ENCODE measurements at regions not wholly inside any gene's neighbourhood (a gene's known extent, or its start where the extent isn't known, plus 50 kb on each side); places are given as distances from the start of the nearest gene placed in this dataset.

DNA sequence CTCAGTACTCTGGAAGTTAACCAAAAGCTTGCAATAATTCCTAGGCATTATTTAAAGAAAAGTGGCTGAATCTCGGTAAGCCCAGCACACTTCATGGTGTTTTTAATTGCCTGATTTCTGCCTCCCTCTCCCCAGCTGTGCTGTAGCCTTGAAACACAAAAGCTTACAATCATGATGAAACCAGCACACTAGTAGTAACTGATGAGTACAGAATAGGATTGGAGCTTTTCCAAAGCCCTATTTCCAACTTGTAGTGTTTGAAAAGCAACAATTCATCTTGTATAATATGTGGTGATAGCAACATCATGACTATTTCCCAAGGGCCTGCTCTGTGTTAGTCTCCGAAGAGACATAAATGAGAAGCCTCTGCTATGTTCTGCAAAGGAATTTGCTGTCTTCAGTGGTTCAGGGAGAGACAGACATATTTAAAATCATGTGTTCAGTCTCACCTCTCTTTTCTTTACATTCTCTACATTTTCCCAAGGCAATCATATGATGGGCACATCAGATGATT lies 1015.0 kb downstream of the BCL11A start:
- no peak for DNase-seq

DNA sequence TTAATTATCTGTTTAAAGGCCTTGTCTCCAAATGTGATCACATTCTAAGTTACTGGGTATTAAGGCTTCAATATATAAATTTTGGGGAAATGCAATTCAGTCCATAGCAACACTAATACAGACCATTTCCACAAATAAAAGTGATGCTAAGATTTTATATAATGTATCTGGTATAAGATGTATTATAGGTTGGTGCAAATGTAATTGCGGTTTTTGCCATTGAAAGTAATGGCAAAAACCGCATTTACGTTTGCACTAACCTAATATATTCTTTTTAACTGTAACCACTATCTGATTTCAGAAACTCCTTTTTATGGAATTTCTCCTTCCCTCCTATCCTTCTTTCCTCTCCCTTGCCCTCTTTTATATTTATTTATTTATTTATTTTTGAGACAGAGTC lies 1020.6 kb downstream of the BCL11A start:
- no peak for DNase-seq

- no peak for DNase-seq
Measured at GRCh38 chr2:59530258-59530657, 1023.2 kb downstream of the BCL11A start.

DNA sequence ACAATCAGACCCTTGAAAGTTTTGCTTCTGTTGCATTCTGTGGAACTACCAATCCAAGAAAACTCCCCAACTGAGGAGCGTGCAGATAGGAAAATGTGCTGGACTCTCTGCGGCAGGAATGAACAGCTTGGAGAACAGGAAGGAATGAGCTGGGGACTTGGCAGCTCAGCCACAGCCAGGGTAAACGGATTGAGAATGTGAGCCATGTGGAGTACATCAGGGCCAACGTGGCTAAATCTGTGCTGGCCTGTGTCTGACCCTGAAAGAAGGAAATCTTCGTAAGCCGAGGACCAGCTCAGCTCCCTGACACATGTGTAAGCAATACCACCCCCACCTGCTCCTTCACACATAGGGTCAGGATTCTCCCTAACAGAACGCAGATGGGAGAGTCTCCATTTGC lies 1023.7 kb downstream of the BCL11A start:
- no peak for DNase-seq

DNA sequence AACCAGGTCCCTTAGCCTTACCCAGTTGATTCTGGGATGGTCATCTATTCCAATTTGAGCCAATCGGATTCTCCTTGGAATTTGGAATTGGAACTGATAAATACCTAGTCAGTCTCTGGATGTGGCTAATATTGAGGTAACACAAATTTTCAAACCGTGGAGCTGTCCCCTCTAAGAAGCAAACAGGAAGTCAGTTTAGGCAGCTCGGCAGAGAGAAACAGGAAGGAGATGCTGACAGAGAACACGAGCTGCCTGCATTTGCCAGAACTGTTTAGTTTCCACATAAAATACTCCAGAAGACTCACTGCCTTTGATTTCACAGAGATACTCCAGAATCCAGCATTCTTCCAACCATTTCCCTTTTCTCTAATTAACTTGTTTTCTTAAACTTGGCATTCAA lies 1024.9 kb downstream of the BCL11A start:
- no peak for DNase-seq

- DNase-seq: no peak
Measured at GRCh38 chr2:59502981-59503380, 1050.5 kb downstream of the BCL11A start.

- DNase-seq: no peak
Measured at GRCh38 chr2:59490994-59491393, 1062.5 kb downstream of the BCL11A start.

GRCh38 chr2:59490192-59490591 lies 1063.3 kb downstream of the BCL11A start:
- no peak for DNase-seq

DNA sequence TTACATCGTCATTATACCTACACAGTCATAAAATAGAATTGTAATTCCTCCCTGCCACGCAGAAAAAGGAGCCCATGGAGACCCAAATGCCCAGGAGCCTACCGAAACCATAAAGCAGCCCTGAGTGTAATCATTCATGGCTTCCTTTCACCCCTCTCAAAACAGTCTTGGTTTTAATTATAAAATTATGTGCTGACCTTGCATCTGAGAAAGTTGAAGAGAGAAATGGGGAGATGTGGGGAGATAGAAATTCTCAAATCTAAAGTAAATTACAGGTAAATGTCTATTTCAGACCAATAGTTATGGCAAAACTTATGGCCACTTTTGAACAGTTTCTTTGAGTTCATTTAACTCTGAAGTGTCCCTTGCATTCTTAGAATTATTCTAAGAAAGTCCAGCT lies 1068.8 kb downstream of the BCL11A start:
- no peak for DNase-seq

- no peak for DNase-seq
Measured at GRCh38 chr2:59463426-59463825, 1090.0 kb downstream of the BCL11A start.

GRCh38 chr2:59462422-59463197 lies 1090.8 kb downstream of the BCL11A start:
- peak in 1 of 3 experiments; percentile 36 for DNase-seq

GRCh38 chr2:59461127-59461526 lies 1092.3 kb downstream of the BCL11A start:
- peak; percentile 38 to 73 (median 39) for DNase-seq

DNA sequence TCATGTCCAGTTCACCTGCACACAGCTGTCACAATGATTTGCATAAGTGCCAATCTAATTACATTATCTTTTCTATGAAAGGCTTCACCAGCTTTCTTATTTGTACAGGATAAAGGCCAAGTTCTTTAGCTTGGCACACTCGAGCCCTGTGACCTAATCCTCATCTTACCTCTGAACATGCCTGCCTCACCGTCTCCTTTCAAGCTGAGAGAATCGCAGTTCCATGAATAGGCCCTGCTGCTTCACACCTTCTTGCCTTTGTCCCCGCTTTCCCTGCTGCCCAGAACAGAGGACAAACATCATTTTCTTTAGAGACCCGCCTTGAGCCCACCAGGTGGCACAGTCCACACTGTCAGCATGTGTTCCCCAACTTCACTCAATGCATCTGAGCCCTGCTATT lies 1094.7 kb downstream of the BCL11A start:
- DNase-seq: peak in 2 of 3 experiments; percentile 61 to 90

DNA sequence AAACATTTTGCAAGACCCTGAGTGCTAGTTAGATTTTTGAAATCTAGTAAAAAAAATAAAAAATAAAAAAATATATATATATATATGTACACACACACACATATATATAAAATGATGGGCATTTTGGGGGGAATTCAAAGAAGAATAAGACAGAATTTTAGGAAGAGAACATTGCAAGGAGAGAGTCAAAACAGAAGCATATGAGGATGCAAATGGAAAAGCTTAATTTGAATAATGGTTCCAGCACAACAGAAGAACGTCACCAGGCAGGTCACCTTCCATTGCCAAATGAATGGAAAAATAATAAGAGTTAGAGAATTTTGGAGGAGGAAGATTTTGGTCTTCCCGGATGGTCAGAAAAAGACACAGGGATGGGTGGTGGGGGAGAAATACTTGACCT lies 1097.2 kb downstream of the BCL11A start:
- DNase-seq: no peak

- peak in 1 of 3 experiments; percentile 34 for DNase-seq
Measured at GRCh38 chr2:59449274-59449673, 1104.2 kb downstream of the BCL11A start.

- no peak for DNase-seq
Measured at GRCh38 chr2:59440491-59440890, 1113.0 kb downstream of the BCL11A start.

- DNase-seq: no peak
Measured at GRCh38 chr2:59435635-59436034, 1117.8 kb downstream of the BCL11A start.

GRCh38 chr2:59428940-59429339 lies 1124.5 kb downstream of the BCL11A start:
- DNase-seq: no peak

- DNase-seq: no peak
Measured at GRCh38 chr2:59427980-59428379, 1125.5 kb downstream of the BCL11A start.

DNA sequence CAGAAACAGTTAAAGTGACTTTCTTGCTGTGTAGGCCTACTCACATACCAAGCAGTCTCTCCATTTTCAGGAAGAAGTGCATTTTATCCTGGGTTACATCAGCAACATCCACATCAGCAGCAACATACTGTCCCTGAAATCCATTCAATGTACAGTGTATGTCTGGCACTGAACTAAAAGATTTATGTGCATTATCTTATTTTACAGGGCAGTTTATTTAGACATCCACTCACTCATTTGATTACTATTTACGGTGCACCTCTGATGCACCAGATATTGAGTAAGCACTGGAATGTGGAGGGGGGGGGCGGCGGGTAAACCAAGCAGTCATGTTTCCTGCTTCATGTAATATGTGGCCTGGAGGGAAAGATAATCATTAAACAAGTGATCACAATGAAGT lies 1128.2 kb downstream of the BCL11A start:
- DNase-seq: no peak

DNA sequence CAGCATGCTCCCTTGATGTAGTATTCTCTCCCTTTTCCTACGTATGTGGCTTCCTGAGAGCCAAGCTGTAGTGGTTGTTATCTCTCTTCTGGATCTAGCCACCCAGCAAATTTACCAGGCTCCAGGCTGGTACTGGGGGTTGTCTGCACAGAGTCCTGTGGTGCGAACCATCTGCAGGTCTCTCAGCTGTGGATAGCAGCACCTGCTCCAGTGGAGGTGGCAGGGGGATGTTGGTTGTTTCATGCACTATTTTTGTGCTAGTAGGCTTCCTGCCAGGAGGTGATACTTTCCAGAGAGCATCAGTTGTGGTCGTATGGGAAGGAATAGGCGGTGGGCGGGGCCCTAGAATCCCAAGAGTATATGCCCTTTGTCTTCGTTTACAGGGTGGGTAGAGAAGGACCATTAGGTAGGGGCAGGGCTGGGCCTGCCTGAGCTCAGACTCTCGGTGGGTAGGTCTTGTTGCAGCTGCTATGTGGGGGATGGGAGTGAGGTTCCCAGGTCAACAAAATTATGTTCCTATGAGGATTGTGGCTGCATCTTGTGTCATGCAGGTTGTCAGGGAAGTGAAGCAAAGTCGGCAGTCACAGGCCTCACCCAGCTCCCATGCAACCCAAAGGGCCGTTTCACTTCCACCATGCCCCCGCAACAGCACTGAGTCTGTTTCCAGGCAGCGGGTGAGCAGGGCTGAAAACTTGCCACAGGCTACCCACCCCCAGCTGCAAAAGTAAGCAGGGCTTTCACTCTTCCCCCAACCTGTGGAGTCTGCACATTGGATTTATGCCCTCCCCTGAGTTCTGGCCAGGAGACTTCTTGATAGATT lies 1139.5 kb downstream of the BCL11A start:
- DNase-seq: peak; percentile 18 to 87 (median 32)

GRCh38 chr2:59399126-59399525 lies 1154.3 kb downstream of the BCL11A start:
- no peak for DNase-seq

GRCh38 chr2:59398081-59398480 lies 1155.4 kb downstream of the BCL11A start:
- no peak for DNase-seq

GRCh38 chr2:59395119-59395518 lies 1154.0 kb upstream of the FANCL start:
- DNase-seq: no peak

Data from NCI-H1417 (cell line).